ENCODE measurements at regions not wholly inside any gene's neighbourhood (a gene's known extent, or its start where the extent isn't known, plus 50 kb on each side); places are given as distances from the start of the nearest gene placed in this dataset.

DNA sequence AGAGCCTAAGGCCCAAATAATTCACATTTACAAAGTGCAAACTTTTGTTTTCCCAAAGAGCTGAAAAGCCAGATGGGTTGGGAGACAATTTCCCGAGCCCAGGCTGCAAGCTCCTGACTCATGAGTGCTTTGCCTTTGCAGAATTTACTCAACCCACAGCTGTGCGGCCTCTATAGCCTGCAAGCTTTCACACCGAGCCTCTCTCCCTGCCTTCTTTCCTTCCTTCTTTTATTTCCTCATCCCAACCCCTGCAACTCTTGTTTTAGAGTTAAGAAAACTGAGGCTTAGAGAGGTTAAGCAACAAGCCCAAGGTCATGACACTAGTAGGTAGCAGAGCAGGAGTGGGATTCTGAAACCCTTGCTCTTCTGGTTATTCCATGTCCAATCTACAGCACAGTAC lies 203.0 kb upstream of the GPR26 start:
- no peak for ATAC-seq
- H3K36me3 ChIP-seq (ENCODE audit: low read depth) = no peaks in the 10 kb centered on the region
- no peaks in the 10 kb centered on the region for H3K4me1 ChIP-seq (ENCODE audit: low read depth)
- no peak for TF ChIP-seq CTCF (IDR thresholded peaks at IDR 0.05)
- no peaks in the 10 kb centered on the region for H3K9me3 ChIP-seq
- H3K4me3 ChIP-seq = no peak overlapping the region
- intact Hi-C loops (cut with DNase I, micrococcal nuclease) = no loop called here
- no peak for DNase-seq

- Histone ChIP-seq H3K9me3 (no peaks in the 10 kb centered on the region), H3K36me3 (ENCODE audit: low read depth) (no peaks in the 10 kb centered on the region), H3K4me1 (ENCODE audit: low read depth) (no peaks in the 10 kb centered on the region), H3K4me3 (no peak overlapping the region)
- ATAC-seq (no peak), DNase-seq (no peak)
- intact Hi-C loops (cut with DNase I, micrococcal nuclease) = no loop called here
- TF ChIP-seq CTCF (IDR thresholded peaks at IDR 0.05) = no peak
These were observed 202.5 kb upstream of the GPR26 start for GRCh38 chr10:123463698-123464097.

DNA sequence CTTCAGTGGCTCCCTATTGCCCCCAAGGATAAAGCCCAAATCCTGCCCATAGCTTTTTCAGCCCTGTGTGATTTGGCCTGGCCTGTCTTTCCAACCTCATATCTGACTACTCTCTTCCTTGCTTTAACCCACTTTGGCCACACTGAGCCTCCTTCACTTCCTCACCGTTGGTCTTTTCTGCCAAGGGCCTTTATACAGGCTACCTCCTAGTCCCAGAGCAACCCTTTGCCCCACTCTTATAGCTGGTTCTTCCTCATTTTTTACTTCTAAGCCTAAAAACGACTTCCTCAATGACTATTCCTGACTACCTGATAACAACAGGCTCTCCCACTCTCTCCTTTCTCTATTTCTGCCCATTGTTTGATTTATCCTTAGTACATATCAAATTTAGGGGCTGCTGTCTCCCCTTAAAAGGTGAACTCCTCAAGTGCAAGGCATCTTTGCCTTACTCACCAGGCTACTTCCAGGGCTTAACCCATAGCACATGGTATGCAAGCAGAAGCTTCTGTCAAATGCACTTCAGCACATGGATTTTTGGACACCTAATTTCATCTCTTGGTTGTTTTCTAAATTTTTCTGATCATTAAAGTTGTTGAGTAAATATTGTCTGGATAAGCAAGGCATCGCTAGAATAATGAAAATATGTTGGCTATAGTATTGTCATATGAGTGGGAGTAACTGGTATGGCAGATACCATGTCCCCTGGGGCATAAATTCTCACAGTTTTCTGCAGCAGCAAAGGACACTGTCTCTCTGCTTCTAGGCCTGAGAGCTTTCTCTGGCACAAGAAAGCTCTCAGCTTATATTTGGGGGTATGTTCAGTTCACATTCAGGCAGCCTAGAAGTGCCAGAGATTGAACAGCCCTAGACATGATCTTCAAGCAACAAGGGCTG lies 201.5 kb upstream of the GPR26 start:
- DNase-seq (no peak), ATAC-seq (no peak)
- no peak overlapping the region for H3K4me3 ChIP-seq
- H3K4me1 ChIP-seq (ENCODE audit: low read depth) = no peaks in the 10 kb centered on the region
- H3K36me3 ChIP-seq (ENCODE audit: low read depth) = no peaks in the 10 kb centered on the region
- TF ChIP-seq CTCF (IDR thresholded peaks at IDR 0.05) = no peak
- no peaks in the 10 kb centered on the region for H3K9me3 ChIP-seq
- intact Hi-C loops (cut with DNase I, micrococcal nuclease) = no loop called here

DNA sequence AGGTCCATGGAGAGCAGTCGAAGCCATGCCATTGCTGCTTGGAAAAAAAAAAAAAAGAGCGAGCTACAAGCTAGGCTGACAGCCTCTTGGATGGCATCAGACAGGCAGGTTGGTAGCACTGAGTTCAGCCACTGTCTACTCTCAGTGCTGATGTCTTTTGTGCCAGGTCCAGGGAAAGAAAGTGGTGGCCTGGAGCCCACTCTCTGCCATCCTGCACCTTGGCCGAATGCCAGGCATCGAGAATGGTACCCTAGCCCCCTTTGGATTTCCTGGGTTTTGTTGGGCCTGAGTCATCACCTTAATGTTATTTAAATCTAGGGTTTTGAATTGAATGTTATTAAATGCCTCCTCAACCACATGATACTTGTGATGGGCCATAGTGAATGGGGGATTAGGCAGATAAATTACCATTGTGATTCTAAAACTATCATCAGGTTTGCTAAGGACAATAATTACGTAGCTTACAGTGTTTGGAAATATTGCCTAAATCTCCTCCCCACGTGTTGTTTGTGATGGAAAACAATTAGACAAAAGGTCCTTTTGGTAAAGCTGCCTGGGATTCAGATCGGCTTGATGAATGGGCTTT lies 195.7 kb upstream of the GPR26 start:
- no peaks in the 10 kb centered on the region for H3K36me3 ChIP-seq (ENCODE audit: low read depth)
- ATAC-seq = no peak
- H3K4me3 ChIP-seq = no peak overlapping the region
- DNase-seq = no peak
- H3K4me1 ChIP-seq (ENCODE audit: low read depth) = no peaks in the 10 kb centered on the region
- intact Hi-C loops (cut with DNase I, micrococcal nuclease) = no loop called here
- H3K9me3 ChIP-seq = no peaks in the 10 kb centered on the region
- no peak for TF ChIP-seq CTCF (IDR thresholded peaks at IDR 0.05)

GRCh38 chr10:123471811-123472210 lies 194.3 kb upstream of the GPR26 start:
- Histone ChIP-seq H3K9me3 (no peaks in the 10 kb centered on the region), H3K4me3 (no peak overlapping the region), H3K36me3 (ENCODE audit: low read depth) (no peaks in the 10 kb centered on the region), H3K4me1 (ENCODE audit: low read depth) (no peaks in the 10 kb centered on the region)
- no peak for TF ChIP-seq CTCF (IDR thresholded peaks at IDR 0.05)
- intact Hi-C loops (cut with DNase I, micrococcal nuclease) = no loop called here
- ATAC-seq = no peak
- no peak for DNase-seq
